ENCODE measurements at regions not wholly inside any gene's neighbourhood (a gene's known extent, or its start where the extent isn't known, plus 50 kb on each side); places are given as distances from the start of the nearest gene placed in this dataset.

- Histone ChIP-seq H3K9me2 (no peaks in the 10 kb centered on the region), H3K9ac (no peak overlapping the region), H3K36me3 (replicated peaks in 1 of 2; ENCODE audit: control insufficient read depth in 1 of 2, insufficient read depth in 2 of 2, low read length in 1 of 2) (no peaks in the 10 kb centered on the region), H2AFZ (ENCODE audit: low read depth) (no peak overlapping the region), H3K27ac (ENCODE audit: low read depth in 2 of 2, low read length in 1 of 2) (no peak overlapping the region), H3F3A (replicated peaks; ENCODE audit: insufficient read depth) (no peaks in the 10 kb centered on the region), H3K4me1 (ENCODE audit: control insufficient read depth in 1 of 2, insufficient read depth in 2 of 2, low read depth in 1 of 2, low read length in 1 of 2) (no peaks in the 10 kb centered on the region), H4K20me1 (ENCODE audit: insufficient read depth) (no peaks in the 10 kb centered on the region), H3K9me3 (no peaks in the 10 kb centered on the region), H3K4me3 (ENCODE audit: low read depth in 2 of 2, low read length in 1 of 2) (no peak overlapping the region), H3K4me2 (no peak overlapping the region), H3K27me3 (ENCODE audit: insufficient read depth) (no peaks in the 10 kb centered on the region; the same call in 1 of the 2 replicates), H3K79me2 (ENCODE audit: insufficient read depth) (no peaks in the 10 kb centered on the region)
- WGBS (ENCODE audit: low lambda C conversion rate), result 22% methylated on average over 4 of the region's 4 CpGs
- no peak for TF ChIP-seq SIN3A (IDR thresholded peaks at IDR 0.05; ENCODE audit: borderline replicate concordance, low read depth, low read length)
- no peak for TF ChIP-seq TEAD4 (IDR thresholded peaks at IDR 0.05; ENCODE audit: borderline replicate concordance, insufficient read depth)
- TF ChIP-seq FOSL2 (IDR thresholded peaks at IDR 0.05; ENCODE audit: borderline replicate concordance, low read depth), result no peak
- no peak for TF ChIP-seq NFIC (IDR thresholded peaks at IDR 0.05; ENCODE audit: borderline replicate concordance)
- TF ChIP-seq REST (IDR thresholded peaks at IDR 0.05; ENCODE audit: low read depth, low read length), result no peak
- TF ChIP-seq USF2 (IDR thresholded peaks at IDR 0.05; ENCODE audit: borderline replicate concordance, low read depth, low read length), result no peak
- no peak for TF ChIP-seq EP300 (IDR thresholded peaks at IDR 0.05; ENCODE audit: borderline replicate concordance in 1 of 2, low read depth in 1 of 2, low read length in 1 of 2)
- TF ChIP-seq RAD21 (IDR thresholded peaks at IDR 0.05; ENCODE audit: low read length), result no peak
- no peak for TF ChIP-seq FOXM1 (IDR thresholded peaks at IDR 0.05; ENCODE audit: low read depth)
- no peak for TF ChIP-seq IRF3 (IDR thresholded peaks at IDR 0.05; ENCODE audit: low read depth, low read length)
- no peak for TF ChIP-seq JUND (IDR thresholded peaks at IDR 0.05)
- TF ChIP-seq TCF12 (IDR thresholded peaks at IDR 0.05), result no peak
- TF ChIP-seq GATA2 (CRISPR knock-in tag; IDR thresholded peaks at IDR 0.05), result no peak
- no peak for TF ChIP-seq POLR2AphosphoS5 (IDR thresholded peaks at IDR 0.05; ENCODE audit: low read depth, low read length)
- no peak for TF ChIP-seq USF1 (IDR thresholded peaks at IDR 0.05; ENCODE audit: borderline replicate concordance, low read depth)
- TF ChIP-seq YY1 (IDR thresholded peaks at IDR 0.05; ENCODE audit: low read depth), result no peak
- ChIA-PET CTCF (interaction anchor here (1.0 to 1.6 kb wide), 2 partner anchors 10 to 16 kb away, joined by 3 read pairs; no protein-coding TSS in a partner anchor), POLR2A (no interaction called here)
- no peak for DNase-seq
Measured at GRCh38 chr4:54794579-54794978, 136.8 kb downstream of the KIT start.
